Mesodermal cell (in vitro differentiated cells): ENCODE measurements at regions not wholly inside any gene's neighbourhood (a gene's known extent, or its start where the extent isn't known, plus 50 kb on each side); places are given as distances from the start of the nearest gene placed in this dataset.

ENCODE experiments used
- H3K27ac ChIP-seq: 2 replicates; pipeline ENCODE4 v1.7.0; 2013; ENCODE audit warnings: mild to moderate bottlenecking, low read depth, low read length, moderate library complexity; ENCODE audit not compliant: severe bottlenecking
- H3K36me3 ChIP-seq: 2 replicates; pipeline ENCODE4 v1.7.1; 2013; ENCODE audit warnings: mild to moderate bottlenecking, low read length, moderate library complexity; ENCODE audit not compliant: control insufficient read depth, insufficient read depth
- H3K4me1 ChIP-seq: one replicate; pipeline ENCODE4 v1.7.1; 2013; ENCODE audit warnings: mild to moderate bottlenecking, low read length; ENCODE audit not compliant: insufficient read depth, control insufficient read depth, poor library complexity, severe bottlenecking
- H3K4me3 ChIP-seq: 2 replicates; pipeline ENCODE4 v1.7.0; 2013; ENCODE audit warnings: low read length, control low read depth, mild to moderate bottlenecking; ENCODE audit not compliant: insufficient read depth, poor library complexity, severe bottlenecking; ENCODE audit errors: extremely low read depth
- H3K9me3 ChIP-seq: 2 replicates; pipeline ENCODE4 v1.7.1; 2013; ENCODE audit warnings: mild to moderate bottlenecking, low read length, moderate library complexity; ENCODE audit not compliant: control insufficient read depth
- WGBS, 2 experiments: methylation state at CpG; one replicate each; pipeline ENCODE4 v1.1.5; 2013; ENCODE audit warnings: missing lambda C conversion rate in 2 of 2; ENCODE audit not compliant: insufficient coverage in 2 of 2; 5-methylcytosine and 5-hydroxymethylcytosine counted together

DNA sequence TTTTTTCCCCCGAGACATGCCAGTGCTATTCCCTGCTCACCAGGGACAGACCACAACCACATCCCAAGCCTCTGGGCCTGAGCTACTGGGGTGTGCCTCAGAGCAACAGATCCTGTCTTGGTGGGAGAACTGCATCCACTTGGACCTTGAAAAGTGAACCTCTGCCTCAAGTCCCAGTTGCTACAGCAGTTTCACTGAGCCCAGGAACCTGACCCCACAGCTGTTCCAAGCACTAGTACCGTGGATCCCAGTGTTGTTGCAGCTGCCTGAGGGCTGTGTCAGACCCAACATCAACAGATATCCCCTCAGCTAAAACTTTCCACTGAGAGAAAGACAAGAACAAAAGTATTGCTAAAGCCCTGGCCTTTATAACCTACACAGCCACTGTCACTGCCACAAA, 373.0 kb downstream of the PLPP3 start:
- Histone ChIP-seq H3K27ac (no peak overlapping the region), H3K9me3 (no peaks in the 10 kb centered on the region), H3K36me3 (no peaks in the 10 kb centered on the region), H3K4me3 (no peak overlapping the region), H3K4me1 (no peaks in the 10 kb centered on the region)
- 82 to 86% methylated on average over 1 to 2 of the region's 2 CpGs for WGBS, 2 experiments

DNA sequence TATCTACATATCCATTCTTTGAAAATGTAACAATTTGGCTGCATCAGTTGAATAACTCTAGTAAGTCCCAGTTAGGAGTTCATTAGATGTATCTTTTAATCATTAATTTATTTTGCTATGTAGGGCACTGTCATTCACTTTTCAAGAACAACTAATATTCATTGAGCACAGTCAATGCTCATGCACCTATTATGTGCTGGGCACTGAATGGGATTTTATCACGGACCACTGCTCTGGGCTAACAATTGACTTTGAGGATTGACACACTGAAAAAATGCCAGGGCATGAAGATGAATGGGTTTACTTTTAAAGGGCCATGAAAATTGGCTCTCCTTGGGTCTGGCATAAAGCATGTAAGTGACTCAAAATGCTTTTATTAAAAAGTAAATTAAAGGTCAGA, 375.2 kb downstream of the PLPP3 start:
- WGBS, 2 experiments = 90 to 100% methylated on average over 1 of the region's 1 CpG
- H3K4me1 ChIP-seq = no peaks in the 10 kb centered on the region

DNA sequence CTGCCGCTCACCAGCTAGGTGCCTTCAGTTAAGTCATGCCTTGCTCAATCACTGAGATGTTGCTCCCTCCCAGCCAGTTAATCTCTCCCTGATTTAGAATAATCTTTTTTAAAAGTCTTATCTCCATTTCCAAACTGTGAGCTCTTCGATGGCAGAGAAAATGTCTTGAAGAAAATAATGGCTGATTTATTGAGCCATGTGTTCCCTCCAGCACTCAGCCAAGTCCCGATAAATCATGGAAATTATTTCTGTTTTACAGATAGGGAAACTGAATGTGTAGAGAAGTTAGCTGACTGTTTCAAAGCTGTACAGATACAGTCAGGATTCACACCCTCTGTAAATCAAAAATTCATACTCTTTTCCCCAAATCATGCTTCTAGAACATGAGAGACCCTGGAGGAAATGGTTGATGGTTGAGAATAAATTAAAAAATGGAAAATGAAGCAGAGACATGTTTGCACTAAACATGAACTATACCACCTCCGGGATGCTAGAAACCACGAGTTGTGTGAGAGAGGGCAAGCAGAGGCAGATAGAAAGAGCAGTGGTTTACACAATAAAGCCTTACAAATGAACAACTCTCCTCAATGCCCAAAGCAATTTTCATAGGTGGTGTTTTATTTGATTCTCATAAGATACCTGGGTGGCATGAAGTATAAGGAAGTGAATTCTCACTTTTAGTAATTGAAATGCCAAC, 376.4 kb downstream of the PLPP3 start:
- Histone ChIP-seq H3K4me1 (no peaks in the 10 kb centered on the region), H3K36me3 (no peaks in the 10 kb centered on the region), H3K27ac (no peak overlapping the region), H3K4me3 (no peak overlapping the region), H3K9me3 (no peaks in the 10 kb centered on the region)
- WGBS, 2 experiments = 40 to 44% methylated on average over 1 of the region's 5 CpGs

More for the DNA sequence above, 375.2 kb downstream of the PLPP3 start:
- Histone ChIP-seq H3K36me3 (no peaks in the 10 kb centered on the region), H3K27ac (no peak overlapping the region), H3K9me3 (no peaks in the 10 kb centered on the region), H3K4me3 (no peak overlapping the region)

DNA sequence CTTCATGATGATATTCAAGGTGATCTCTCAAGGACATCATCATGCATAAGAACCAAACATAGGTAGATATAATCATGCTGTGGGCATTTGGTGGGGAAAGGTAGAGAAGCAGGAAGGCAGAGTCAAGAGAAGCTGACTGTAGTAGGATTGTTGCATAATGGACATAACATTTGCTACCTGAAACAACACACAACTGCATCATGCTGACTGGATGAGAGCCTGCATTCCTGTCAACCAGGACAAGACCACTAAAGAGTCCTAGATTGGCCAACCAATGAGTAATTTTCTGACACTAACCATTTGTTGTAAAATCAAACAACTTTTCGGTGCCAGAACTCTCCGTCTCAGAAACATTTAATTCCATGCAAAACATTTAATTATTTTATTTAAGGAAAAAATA, 377.2 kb downstream of the PLPP3 start:
- WGBS, 2 experiments = no CpG with 5 or more reads among the region's 2 CpGs
- Histone ChIP-seq H3K4me1 (no peaks in the 10 kb centered on the region), H3K4me3 (no peak overlapping the region), H3K9me3 (no peaks in the 10 kb centered on the region), H3K36me3 (no peaks in the 10 kb centered on the region), H3K27ac (no peak overlapping the region)

DNA sequence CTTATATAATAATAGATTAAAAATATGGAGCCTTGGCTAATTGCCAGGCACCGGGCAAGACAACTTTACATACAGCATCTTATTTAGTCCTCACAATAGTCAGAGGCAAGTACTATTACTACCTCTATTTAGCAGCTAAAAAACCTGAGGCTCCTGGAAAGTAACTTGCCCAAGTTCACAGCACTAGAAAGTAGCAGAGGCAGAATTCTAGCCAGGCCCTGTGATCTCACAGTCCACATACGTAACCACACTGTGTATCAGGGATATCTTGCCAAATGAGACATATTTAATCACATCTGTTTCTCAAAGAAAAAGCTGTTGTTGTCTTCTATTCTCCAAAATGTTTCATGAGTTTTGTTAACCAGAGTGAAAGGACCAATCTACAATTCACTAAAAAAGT, 378.5 kb downstream of the PLPP3 start:
- H3K27ac ChIP-seq = no peak overlapping the region
- no peaks in the 10 kb centered on the region for H3K4me1 ChIP-seq
- no peak overlapping the region for H3K4me3 ChIP-seq
- H3K9me3 ChIP-seq = no peaks in the 10 kb centered on the region
- H3K36me3 ChIP-seq = no peaks in the 10 kb centered on the region
- WGBS, 2 experiments = 100% methylated on average over 1 to 2 of the region's 2 CpGs

DNA sequence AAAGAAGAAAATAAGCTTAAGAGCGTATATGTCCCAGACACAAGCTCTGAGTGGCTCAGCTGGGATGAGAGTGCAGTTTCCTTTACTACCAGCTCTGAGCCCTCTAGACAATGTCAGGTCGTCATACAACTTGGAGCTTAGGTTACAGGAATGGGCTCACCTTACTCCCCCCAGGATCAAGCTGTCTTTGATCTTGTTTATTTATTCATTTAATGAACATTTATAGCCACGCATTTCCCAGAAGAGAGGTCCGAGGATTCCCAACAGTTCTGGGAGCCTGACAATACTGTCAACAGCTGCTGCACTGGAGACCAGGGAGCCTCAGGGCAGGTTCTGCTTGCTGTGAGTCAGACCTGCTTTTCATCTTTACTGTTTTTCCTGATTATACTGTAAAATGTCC, 378.9 kb downstream of the PLPP3 start:
- H3K36me3 ChIP-seq = no peaks in the 10 kb centered on the region
- 100% methylated on average over 1 of the region's 4 CpGs; no CpG with 5 or more reads in 1 of the 2 experiments for WGBS, 2 experiments
- H3K9me3 ChIP-seq = no peaks in the 10 kb centered on the region
- no peaks in the 10 kb centered on the region for H3K4me1 ChIP-seq
- no peak overlapping the region for H3K27ac ChIP-seq
- H3K4me3 ChIP-seq = no peak overlapping the region

DNA sequence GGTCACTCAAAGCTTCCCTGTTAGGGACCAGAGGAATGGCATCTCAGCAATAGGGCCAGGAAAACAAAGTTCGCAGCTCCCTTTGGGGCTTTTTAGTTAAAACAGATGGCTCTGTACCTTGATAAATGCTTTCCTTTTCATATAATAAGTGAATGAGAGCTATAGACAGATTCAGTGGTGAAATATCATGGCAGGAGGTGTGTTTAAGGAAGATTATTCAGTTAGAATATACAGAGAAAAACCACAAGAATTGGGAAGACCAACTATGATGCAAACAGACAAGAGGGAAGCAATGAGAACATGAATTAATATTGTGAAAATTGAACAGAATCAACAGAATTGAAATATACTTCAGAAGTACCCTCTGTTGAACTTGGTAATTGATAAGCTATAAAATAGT, 379.4 kb downstream of the PLPP3 start:
- 44% methylated on average over 1 of the region's 1 CpG; no CpG with 5 or more reads in 1 of the 2 experiments for WGBS, 2 experiments
- H3K4me3 ChIP-seq = no peak overlapping the region
- H3K9me3 ChIP-seq = no peaks in the 10 kb centered on the region
- no peaks in the 10 kb centered on the region for H3K36me3 ChIP-seq
- H3K4me1 ChIP-seq = no peaks in the 10 kb centered on the region
- no peak overlapping the region for H3K27ac ChIP-seq

DNA sequence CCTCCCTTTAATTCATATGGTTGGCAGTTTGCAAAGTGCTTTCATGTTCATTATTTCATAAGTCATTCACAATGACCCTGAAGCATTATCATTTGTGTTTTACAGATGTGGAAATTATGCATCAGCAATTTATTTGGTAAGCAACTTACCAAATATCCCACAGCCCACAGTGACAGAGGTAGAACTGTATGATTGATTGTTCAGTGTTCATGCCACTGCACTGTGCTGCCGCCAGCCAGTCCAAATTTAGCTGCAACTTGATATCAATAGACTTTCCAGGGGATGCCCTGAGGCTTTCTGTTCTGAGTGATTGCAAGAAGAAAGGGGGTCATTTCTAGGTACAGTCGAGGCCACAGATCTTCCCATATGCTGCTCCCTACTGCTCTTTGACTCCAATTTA, 380.3 kb downstream of the PLPP3 start:
- H3K9me3 ChIP-seq = no peaks in the 10 kb centered on the region
- no peaks in the 10 kb centered on the region for H3K4me1 ChIP-seq
- H3K27ac ChIP-seq = no peak overlapping the region
- 83 to 100% methylated on average over 1 of the region's 2 CpGs for WGBS, 2 experiments
- H3K36me3 ChIP-seq = no peaks in the 10 kb centered on the region
- no peak overlapping the region for H3K4me3 ChIP-seq

DNA sequence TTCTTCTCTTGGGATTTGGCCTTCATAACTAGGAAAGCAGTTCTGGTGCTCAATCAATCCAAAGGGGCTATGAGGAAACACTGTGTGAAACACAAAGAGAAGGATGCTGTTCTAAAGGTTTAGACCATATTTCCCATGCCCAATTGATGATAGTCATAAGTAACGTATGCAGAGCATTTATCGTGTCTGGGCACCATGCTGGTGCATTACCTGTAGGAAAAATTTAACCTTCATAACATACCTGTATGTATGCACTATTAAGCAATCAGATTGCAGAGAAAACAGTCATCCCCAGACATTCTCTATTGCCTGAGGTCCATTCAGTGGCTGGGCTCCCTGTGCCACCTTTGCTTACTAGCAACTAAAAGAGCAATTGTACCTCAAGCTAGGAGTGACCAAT, 381.4 kb downstream of the PLPP3 start:
- WGBS, 2 experiments = 100% methylated on average over 1 to 2 of the region's 2 CpGs
- no peaks in the 10 kb centered on the region for H3K36me3 ChIP-seq
- H3K9me3 ChIP-seq = no peaks in the 10 kb centered on the region

DNA sequence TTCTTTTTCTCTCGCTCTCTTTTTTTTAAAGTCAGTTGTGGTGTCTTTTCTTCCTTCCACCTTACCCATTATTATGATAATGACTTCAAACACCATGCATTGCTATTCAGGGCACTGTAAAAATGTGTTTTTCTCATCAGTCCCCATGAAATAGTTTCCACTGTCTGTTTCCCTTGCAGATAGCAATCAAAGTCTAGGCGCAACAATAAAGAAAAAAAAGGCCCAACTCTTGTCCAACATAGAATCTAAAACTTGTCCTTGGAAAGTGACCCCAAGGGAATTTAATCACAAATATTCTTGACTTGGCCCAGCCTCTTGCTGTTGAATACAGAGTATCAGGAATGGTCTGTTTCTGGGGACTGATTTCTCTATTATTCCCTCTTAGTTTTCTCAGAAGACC, 382.5 kb downstream of the PLPP3 start:
- Histone ChIP-seq H3K4me1 (no peaks in the 10 kb centered on the region), H3K36me3 (no peaks in the 10 kb centered on the region), H3K27ac (no peak overlapping the region), H3K9me3 (no peaks in the 10 kb centered on the region), H3K4me3 (no peak overlapping the region)
- 83 to 100% methylated on average over 1 of the region's 2 CpGs for WGBS, 2 experiments

More for the DNA sequence above, 381.4 kb downstream of the PLPP3 start:
- Histone ChIP-seq H3K4me3 (no peak overlapping the region), H3K27ac (no peak overlapping the region), H3K4me1 (no peaks in the 10 kb centered on the region)

DNA sequence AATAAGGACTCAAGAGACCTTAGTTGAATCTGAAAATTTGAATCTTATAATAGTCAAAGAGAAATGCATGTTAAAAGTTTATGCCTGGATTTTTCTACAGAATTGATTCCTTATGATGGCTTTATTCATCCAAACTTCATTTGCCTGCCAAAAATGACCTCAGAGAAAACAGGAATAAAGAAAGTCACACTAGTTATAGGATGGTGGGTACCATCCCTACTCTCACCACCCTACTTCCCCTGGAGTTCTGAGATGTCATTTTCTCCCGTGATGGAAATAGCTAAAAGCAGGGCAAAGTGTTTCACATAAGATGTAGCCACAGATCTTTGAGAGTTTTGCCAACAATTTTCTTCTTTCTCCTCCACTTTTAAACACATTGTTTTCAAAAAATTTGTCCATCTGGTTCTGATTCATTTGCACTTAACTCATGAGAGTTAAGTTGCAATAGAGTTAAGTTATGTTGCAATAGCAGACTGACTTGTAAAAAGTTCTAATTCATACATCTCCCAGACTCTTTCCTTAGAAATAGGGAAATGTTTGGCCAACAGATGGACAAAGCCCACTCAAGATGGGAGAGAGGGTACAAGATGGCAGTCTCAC, 384.6 kb downstream of the PLPP3 start:
- Histone ChIP-seq H3K4me3 (no peak overlapping the region), H3K9me3 (no peaks in the 10 kb centered on the region), H3K36me3 (no peaks in the 10 kb centered on the region), H3K27ac (no peak overlapping the region), H3K4me1 (no peaks in the 10 kb centered on the region)
- no CpG with 5 or more reads among the region's 1 CpG for WGBS, 2 experiments
